ENCODE measurements at regions not wholly inside any gene's neighbourhood (a gene's known extent, or its start where the extent isn't known, plus 50 kb on each side); places are given as distances from the start of the nearest gene placed in this dataset.

- TF ChIP-seq, protein P1, sequence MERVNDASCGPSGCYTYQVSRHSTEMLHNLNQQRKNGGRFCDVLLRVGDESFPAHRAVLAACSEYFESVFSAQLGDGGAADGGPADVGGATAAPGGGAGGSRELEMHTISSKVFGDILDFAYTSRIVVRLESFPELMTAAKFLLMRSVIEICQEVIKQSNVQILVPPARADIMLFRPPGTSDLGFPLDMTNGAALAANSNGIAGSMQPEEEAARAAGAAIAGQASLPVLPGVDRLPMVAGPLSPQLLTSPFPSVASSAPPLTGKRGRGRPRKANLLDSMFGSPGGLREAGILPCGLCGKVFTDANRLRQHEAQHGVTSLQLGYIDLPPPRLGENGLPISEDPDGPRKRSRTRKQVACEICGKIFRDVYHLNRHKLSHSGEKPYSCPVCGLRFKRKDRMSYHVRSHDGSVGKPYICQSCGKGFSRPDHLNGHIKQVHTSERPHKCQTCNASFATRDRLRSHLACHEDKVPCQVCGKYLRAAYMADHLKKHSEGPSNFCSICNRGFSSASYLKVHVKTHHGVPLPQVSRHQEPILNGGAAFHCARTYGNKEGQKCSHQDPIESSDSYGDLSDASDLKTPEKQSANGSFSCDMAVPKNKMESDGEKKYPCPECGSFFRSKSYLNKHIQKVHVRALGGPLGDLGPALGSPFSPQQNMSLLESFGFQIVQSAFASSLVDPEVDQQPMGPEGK (CRISPR knock-in tag; IDR thresholded peaks at IDR 0.05; ENCODE audit: borderline replicate concordance) = no peak
- no peak for ATAC-seq
These were observed 587.4 kb upstream of the SGO1 start for GRCh38 chr3:20773320-20773984.

- TF ChIP-seq ZFP30 (CRISPR knock-in tag; IDR thresholded peaks at IDR 0.05) (no peak), TSHZ2 (CRISPR knock-in tag; IDR thresholded peaks at IDR 0.05) (no peak), ZNF8 (CRISPR knock-in tag; IDR thresholded peaks at IDR 0.05) (no peak), ARNTL (CRISPR knock-in tag; IDR thresholded peaks at IDR 0.05; ENCODE audit: borderline replicate concordance, low read depth) (no peak), ZC3H10 (CRISPR knock-in tag; IDR thresholded peaks at IDR 0.05) (no peak), ISL1 (CRISPR knock-in tag; IDR thresholded peaks at IDR 0.05) (no peak), OSR1 (CRISPR knock-in tag; IDR thresholded peaks at IDR 0.05) (no peak), BACH2 (CRISPR knock-in tag; IDR thresholded peaks at IDR 0.05; ENCODE audit: borderline replicate concordance) (no peak), ESRRG (CRISPR knock-in tag; IDR thresholded peaks at IDR 0.05) (no peak), CSDC2 (CRISPR knock-in tag; IDR thresholded peaks at IDR 0.05) (no peak), CSRNP3 (CRISPR knock-in tag; IDR thresholded peaks at IDR 0.05) (no peak), RARB (CRISPR knock-in tag; IDR thresholded peaks at IDR 0.05) (no peak)
- no peak for ATAC-seq
These were observed 586.9 kb upstream of the SGO1 start for GRCh38 chr3:20772869-20773268.

DNA sequence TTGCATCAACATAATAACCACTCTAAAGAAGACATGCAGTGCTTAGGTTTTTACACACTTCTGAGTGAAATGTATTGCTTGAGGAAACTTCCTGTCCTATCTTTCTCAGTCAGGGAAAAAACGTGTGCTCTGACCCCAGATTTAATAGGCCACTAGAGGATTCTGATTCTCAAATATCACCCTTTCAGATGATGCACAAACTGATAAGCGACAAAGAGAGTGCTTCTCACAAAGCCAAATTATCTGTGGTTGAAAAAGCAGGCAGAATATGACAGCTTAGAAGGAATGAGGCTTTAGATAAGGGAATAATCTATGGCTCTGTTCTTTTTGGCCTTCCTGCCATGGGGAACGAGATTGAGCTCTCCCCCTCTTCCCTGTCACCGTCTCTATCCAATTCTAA, 583.4 kb upstream of the SGO1 start:
- no peak for ATAC-seq
- no peak for TF ChIP-seq OSR1 (CRISPR knock-in tag; IDR thresholded peaks at IDR 0.05)
- TF ChIP-seq ZFP3 (CRISPR knock-in tag; IDR thresholded peaks at IDR 0.05) = no peak
- TF ChIP-seq CREB5 (CRISPR knock-in tag; IDR thresholded peaks at IDR 0.05; ENCODE audit: low read depth) = no peak
- TF ChIP-seq ZNF565 (CRISPR knock-in tag; conservative IDR thresholded peaks at IDR 0.05; ENCODE audit: low read depth) = no peak
- no peak for TF ChIP-seq ZNF70 (CRISPR knock-in tag; IDR thresholded peaks at IDR 0.05)
- no peak for TF ChIP-seq ZNF8 (CRISPR knock-in tag; IDR thresholded peaks at IDR 0.05)
- no peak for TF ChIP-seq GLIS3 (CRISPR knock-in tag; IDR thresholded peaks at IDR 0.05)
- no peak for TF ChIP-seq ISL1 (CRISPR knock-in tag; IDR thresholded peaks at IDR 0.05)
- TF ChIP-seq ZFP30 (CRISPR knock-in tag; IDR thresholded peaks at IDR 0.05) = no peak
- no peak for TF ChIP-seq ESRRG (CRISPR knock-in tag; IDR thresholded peaks at IDR 0.05)
- no peak for TF ChIP-seq TSHZ2 (CRISPR knock-in tag; IDR thresholded peaks at IDR 0.05)
- no peak for TF ChIP-seq SNAI2 (CRISPR knock-in tag; IDR thresholded peaks at IDR 0.05)
- TF ChIP-seq, protein P1 (CRISPR knock-in tag; IDR thresholded peaks at IDR 0.05; ENCODE audit: borderline replicate concordance) = no peak
- TF ChIP-seq, protein P2, sequence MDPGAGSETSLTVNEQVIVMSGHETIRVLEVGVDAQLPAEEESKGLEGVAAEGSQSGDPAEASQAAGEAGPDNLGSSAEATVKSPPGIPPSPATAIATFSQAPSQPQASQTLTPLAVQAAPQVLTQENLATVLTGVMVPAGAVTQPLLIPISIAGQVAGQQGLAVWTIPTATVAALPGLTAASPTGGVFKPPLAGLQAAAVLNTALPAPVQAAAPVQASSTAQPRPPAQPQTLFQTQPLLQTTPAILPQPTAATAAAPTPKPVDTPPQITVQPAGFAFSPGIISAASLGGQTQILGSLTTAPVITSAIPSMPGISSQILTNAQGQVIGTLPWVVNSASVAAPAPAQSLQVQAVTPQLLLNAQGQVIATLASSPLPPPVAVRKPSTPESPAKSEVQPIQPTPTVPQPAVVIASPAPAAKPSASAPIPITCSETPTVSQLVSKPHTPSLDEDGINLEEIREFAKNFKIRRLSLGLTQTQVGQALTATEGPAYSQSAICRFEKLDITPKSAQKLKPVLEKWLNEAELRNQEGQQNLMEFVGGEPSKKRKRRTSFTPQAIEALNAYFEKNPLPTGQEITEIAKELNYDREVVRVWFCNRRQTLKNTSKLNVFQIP (CRISPR knock-in tag; IDR thresholded peaks at IDR 0.05; ENCODE audit: borderline replicate concordance, low read depth) = no peak
- no peak for TF ChIP-seq ZC3H10 (CRISPR knock-in tag; IDR thresholded peaks at IDR 0.05)
- TF ChIP-seq CSDC2 (CRISPR knock-in tag; IDR thresholded peaks at IDR 0.05) = no peak
- TF ChIP-seq PPARA (CRISPR knock-in tag; IDR thresholded peaks at IDR 0.05; ENCODE audit: borderline replicate concordance) = no peak
- TF ChIP-seq TCF4 (CRISPR knock-in tag; IDR thresholded peaks at IDR 0.05; ENCODE audit: borderline replicate concordance) = no peak

Measured in SK-N-SH treated with all-trans-retinoic acid at 6 μM for 48 hours (cell line).